Vagina (tissue), 2 donors: ENCODE measurements at regions not wholly inside any gene's neighbourhood (a gene's known extent, or its start where the extent isn't known, plus 50 kb on each side); places are given as distances from the start of the nearest gene placed in this dataset.

ENCODE experiments used
- DNase-seq, 2 donors: peaks; one replicate each; pipeline ENCODE4 v3.0.0-alpha.2; 2017; ENCODE audit errors: extremely low spot score in 2 of 2
- H3K27ac ChIP-seq: fragments of 200-600 bp; sonication (generic); one replicate; pipeline ENCODE4 v1.5.1; 2019
- H3K27me3 ChIP-seq: fragments of 200-600 bp; sonication (generic); one replicate; pipeline ENCODE4 v1.5.1; 2019
- H3K36me3 ChIP-seq, 2 donors: fragments of 200-600 bp; sonication (generic); one replicate each; pipeline ENCODE4 v1.5.1; 2017 to 2019
- H3K4me1 ChIP-seq: fragments of 200-600 bp; sonication (generic); one replicate; pipeline ENCODE4 v1.5.1; 2019
- H3K4me3 ChIP-seq, 2 donors: fragments of 200-600 bp; sonication (generic); 1 replicate in 1 of 2; 2 replicates in 1 of 2; pipeline ENCODE4 v1.5.1; 2016 to 2019
- H3K9me3 ChIP-seq: fragments of 200-600 bp; sonication (generic); one replicate; pipeline ENCODE4 v1.5.1; 2019
- CTCF ChIP-seq, 3 experiments: fragments of 450-650 bp in 2 of 3; fragments of 200-600 bp in 1 of 3; sonication (generic) in 1 of 3; IDR thresholded peaks; one replicate each; pipeline ENCODE4 v1.5.1; 2017 to 2019; ENCODE audit warnings: antibody characterized with exemption in 3 of 3, mild to moderate bottlenecking in 2 of 3, moderate library complexity in 2 of 3
- POLR2A ChIP-seq, 2 donors: fragments of 450-650 bp; IDR thresholded peaks; one replicate each; pipeline ENCODE4 v1.6.1; 2017; ENCODE audit warnings: antibody characterized with exemption in 2 of 2, mild to moderate bottlenecking in 2 of 2, moderate library complexity in 2 of 2
- POLR2AphosphoS5 ChIP-seq, 2 donors: sonication (generic); formaldehyde crosslinking; IDR thresholded peaks; one replicate each; pipeline ENCODE4 v1.9.0; 2017; ENCODE audit warnings: antibody characterized with exemption in 2 of 2, mild to moderate bottlenecking in 2 of 2, low read depth in 1 of 2; ENCODE audit not compliant: insufficient read depth in 1 of 2
- intact Hi-C: fragments of 100-400 bp; cut with DNase I; formaldehyde crosslinking; loops from one replicate; pipeline ENCODE4 v1.15.1; 2023

GRCh38 chr2:225288986-225289385 is 110.5 kb upstream of the NYAP2 start:
- no peaks in the 10 kb centered on the region for H3K27me3 ChIP-seq
- H3K4me3 ChIP-seq = no peak overlapping the region
- H3K27ac ChIP-seq = no peak overlapping the region
- no peak for TF ChIP-seq POLR2A (IDR thresholded peaks at IDR 0.05)
- no peak for TF ChIP-seq CTCF (IDR thresholded peaks at IDR 0.05)
- no peak for TF ChIP-seq POLR2AphosphoS5 (IDR thresholded peaks at IDR 0.05; ENCODE audit: insufficient read depth in 1 of 2, low read depth in 1 of 2)
- intact Hi-C loops = no loop called here
- DNase-seq = no peak
- no peaks in the 10 kb centered on the region for H3K9me3 ChIP-seq
- no peaks in the 10 kb centered on the region for H3K4me1 ChIP-seq
- H3K36me3 ChIP-seq = no peaks in the 10 kb centered on the region

DNA sequence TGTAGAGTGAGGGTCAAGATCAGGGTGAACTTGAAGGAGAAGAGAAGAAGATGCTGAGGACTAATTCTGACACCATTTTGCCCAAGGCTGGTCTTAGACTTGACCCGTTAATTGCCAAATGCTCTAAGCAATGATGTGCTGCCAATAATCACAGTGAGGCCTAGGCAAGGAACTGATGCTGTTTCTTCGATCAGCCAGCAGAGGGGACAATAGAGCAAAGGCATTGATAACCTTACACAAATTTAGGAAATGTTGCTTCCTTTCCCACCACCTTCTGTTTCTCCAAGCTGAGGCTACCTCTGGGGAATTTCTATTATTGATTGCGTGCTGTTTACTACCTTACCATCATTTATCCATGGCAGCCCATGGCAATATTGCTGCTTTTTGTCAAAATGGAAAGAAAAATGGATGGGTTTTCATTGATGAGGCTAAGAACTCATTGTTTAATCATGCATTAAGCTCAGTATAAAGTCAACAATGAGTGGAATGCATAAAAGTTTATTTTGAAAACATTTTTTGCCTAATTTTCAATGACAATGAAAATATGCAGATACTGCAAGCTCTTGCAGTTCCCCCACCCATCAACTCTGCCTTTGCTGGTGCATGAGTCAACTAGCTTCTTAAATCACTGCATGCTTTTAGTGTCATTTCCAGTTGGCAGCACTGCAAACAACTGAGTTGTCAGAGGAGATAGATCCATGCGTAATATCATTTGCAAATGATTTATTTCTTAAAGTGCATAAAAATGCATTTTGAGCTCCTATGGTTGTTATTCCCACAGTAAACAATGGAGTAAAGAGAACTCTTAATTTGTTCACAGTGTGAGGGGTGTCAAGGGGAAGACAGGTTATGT is 116.4 kb upstream of the NYAP2 start:
- intact Hi-C loops = no loop called here
- no peak for TF ChIP-seq CTCF (IDR thresholded peaks at IDR 0.05)

GRCh38 chr2:225276207-225276606 is 123.3 kb upstream of the NYAP2 start:
- Histone ChIP-seq H3K27me3 (no peaks in the 10 kb centered on the region), H3K4me3 (no peak overlapping the region)
- intact Hi-C loops = no loop called here

More for the DNA sequence above, 116.4 kb upstream of the NYAP2 start:
- Histone ChIP-seq H3K4me3 (no peak overlapping the region), H3K36me3 (no peaks in the 10 kb centered on the region), H3K27ac (no peak overlapping the region), H3K4me1 (no peaks in the 10 kb centered on the region), H3K27me3 (no peaks in the 10 kb centered on the region), H3K9me3 (no peaks in the 10 kb centered on the region)
- no peak for DNase-seq

GRCh38 chr2:225275443-225275842 is 124.1 kb upstream of the NYAP2 start:
- Histone ChIP-seq H3K4me1 (no peaks in the 10 kb centered on the region), H3K9me3 (no peaks in the 10 kb centered on the region), H3K36me3 (no peaks in the 10 kb centered on the region), H3K4me3 (no peak overlapping the region), H3K27ac (no peak overlapping the region), H3K27me3 (no peaks in the 10 kb centered on the region)
- DNase-seq = no peak
- intact Hi-C loops = no loop called here
- no peak for TF ChIP-seq POLR2AphosphoS5 (IDR thresholded peaks at IDR 0.05; ENCODE audit: insufficient read depth in 1 of 2, low read depth in 1 of 2)
- no peak for TF ChIP-seq CTCF (IDR thresholded peaks at IDR 0.05)
- TF ChIP-seq POLR2A (IDR thresholded peaks at IDR 0.05) = no peak

More at GRCh38 chr2:225276207-225276606, 123.3 kb upstream of the NYAP2 start:
- H3K36me3 ChIP-seq = no peaks in the 10 kb centered on the region
- H3K9me3 ChIP-seq = no peaks in the 10 kb centered on the region
- no peaks in the 10 kb centered on the region for H3K4me1 ChIP-seq
- H3K27ac ChIP-seq = no peak overlapping the region
- TF ChIP-seq POLR2A (IDR thresholded peaks at IDR 0.05) = no peak
- TF ChIP-seq POLR2AphosphoS5 (IDR thresholded peaks at IDR 0.05; ENCODE audit: insufficient read depth in 1 of 2, low read depth in 1 of 2) = no peak
- no peak for TF ChIP-seq CTCF (IDR thresholded peaks at IDR 0.05)
- DNase-seq = no peak

GRCh38 chr2:225274751-225275150 is 124.8 kb upstream of the NYAP2 start:
- TF ChIP-seq POLR2AphosphoS5 (IDR thresholded peaks at IDR 0.05; ENCODE audit: insufficient read depth in 1 of 2, low read depth in 1 of 2) (no peak), POLR2A (IDR thresholded peaks at IDR 0.05) (no peak), CTCF (IDR thresholded peaks at IDR 0.05) (no peak)
- H3K4me3 ChIP-seq = no peak overlapping the region

More at GRCh38 chr2:225274751-225275150, 124.8 kb upstream of the NYAP2 start:
- Histone ChIP-seq H3K9me3 (no peaks in the 10 kb centered on the region), H3K36me3 (no peaks in the 10 kb centered on the region), H3K27ac (no peak overlapping the region), H3K4me1 (no peaks in the 10 kb centered on the region), H3K27me3 (no peaks in the 10 kb centered on the region)
- no peak for DNase-seq
- intact Hi-C loops = no loop called here
